Smooth muscle cell (in vitro differentiated cells): ENCODE measurements at regions not wholly inside any gene's neighbourhood (a gene's known extent, or its start where the extent isn't known, plus 50 kb on each side); places are given as distances from the start of the nearest gene placed in this dataset.

ENCODE experiments used
- DNase-seq: peaks from one replicate; lab custom pipeline; 2025; ENCODE audit not compliant: unreplicated experiment; lab: John Stamatoyannopoulos, UW
- H2AFZ ChIP-seq: fragments of 200-600 bp; sonication (generic); 2 replicates; pipeline ENCODE4 v1.6.0; 2016; ENCODE audit warnings: antibody characterized with exemption, low read depth, mild to moderate bottlenecking
- H3F3A ChIP-seq: fragments of 200-600 bp; sonication (generic); 2 replicates; pipeline ENCODE4 v1.6.0; 2017; ENCODE audit warnings: antibody characterized with exemption, low read depth
- H3K27ac ChIP-seq: fragments of 200-600 bp; sonication (generic); 2 replicates; pipeline ENCODE4 v1.5.1; 2016; ENCODE audit warnings: low read depth, mild to moderate bottlenecking
- H3K27me3 ChIP-seq: fragments of 200-600 bp; sonication (generic); 2 replicates; pipeline ENCODE4 v1.6.1; 2016; ENCODE audit warnings: low read depth, mild to moderate bottlenecking
- H3K36me3 ChIP-seq: fragments of 200-600 bp; sonication (generic); 2 replicates; pipeline ENCODE4 v1.5.1; 2016; ENCODE audit warnings: low read depth
- H3K4me1 ChIP-seq: fragments of 200-600 bp; sonication (generic); 2 replicates; pipeline ENCODE4 v1.5.1; 2016; ENCODE audit warnings: low read depth
- H3K4me2 ChIP-seq: fragments of 200-600 bp; sonication (generic); 2 replicates; pipeline ENCODE4 v1.6.0; 2016; ENCODE audit warnings: mild to moderate bottlenecking
- H3K4me3 ChIP-seq: fragments of 200-600 bp; sonication (generic); 2 replicates; pipeline ENCODE4 v1.5.1; 2016; ENCODE audit warnings: mild to moderate bottlenecking
- H3K79me2 ChIP-seq: fragments of 200-600 bp; sonication (generic); 2 replicates; pipeline ENCODE4 v1.6.0; 2016; ENCODE audit warnings: low read depth, mild to moderate bottlenecking
- H3K9ac ChIP-seq: fragments of 200-600 bp; sonication (generic); 2 replicates; pipeline ENCODE4 v1.6.0; 2016; ENCODE audit warnings: low read depth
- H3K9me3 ChIP-seq: fragments of 200-600 bp; sonication (generic); replicated peaks from 2 replicates; pipeline ENCODE4 v1.5.1; 2016; ENCODE audit warnings: low read depth
- H4K20me1 ChIP-seq: fragments of 200-600 bp; sonication (generic); 2 replicates; pipeline ENCODE4 v1.6.0; 2016; ENCODE audit warnings: low read depth
- WGBS: methylation state at CpG from one replicate; pipeline ENCODE4 v1.1.7; 2016; ENCODE audit warnings: low lambda C conversion rate; 5-methylcytosine and 5-hydroxymethylcytosine counted together
- TF ChIP-seq, protein P1 (sequence below): fragments of 200-600 bp; sonication (generic); IDR thresholded peaks from 2 replicates; pipeline ENCODE4 v1.5.1; 2017; ENCODE audit warnings: borderline replicate concordance, mild to moderate bottlenecking, antibody characterized with exemption; ENCODE audit not compliant: insufficient read depth, poor library complexity, severe bottlenecking

DNA sequence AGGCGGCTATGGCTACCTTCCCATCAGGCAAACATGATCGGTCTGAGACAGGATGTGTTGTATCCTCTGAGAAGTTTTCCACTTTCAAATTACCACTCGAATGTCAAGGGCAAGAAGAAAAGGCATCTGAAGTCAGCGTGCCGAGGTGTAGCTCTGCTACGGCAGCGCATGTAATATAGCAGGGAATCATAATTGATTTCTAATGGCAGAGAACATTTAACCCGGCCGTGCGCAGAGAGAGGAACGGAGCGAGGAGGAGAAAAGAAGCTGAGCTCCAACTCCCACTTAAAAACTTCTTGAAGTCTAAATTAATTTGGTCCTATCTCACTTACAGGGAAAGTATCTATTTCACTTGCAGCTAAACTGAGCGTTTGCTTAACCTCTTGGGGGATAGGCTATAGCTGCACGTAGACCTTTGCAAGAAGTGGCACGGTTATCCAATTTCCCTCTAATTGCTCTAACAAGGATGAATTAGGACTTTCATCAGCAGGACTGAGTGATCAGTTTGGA is 137.3 kb upstream of the KIRREL3 start:
- H2AFZ ChIP-seq = no peak overlapping the region
- H3K27me3 ChIP-seq = peaks cover 27% of the 10 kb centered on the region
- WGBS = 92% methylated on average over 15 of the region's 15 CpGs

DNA sequence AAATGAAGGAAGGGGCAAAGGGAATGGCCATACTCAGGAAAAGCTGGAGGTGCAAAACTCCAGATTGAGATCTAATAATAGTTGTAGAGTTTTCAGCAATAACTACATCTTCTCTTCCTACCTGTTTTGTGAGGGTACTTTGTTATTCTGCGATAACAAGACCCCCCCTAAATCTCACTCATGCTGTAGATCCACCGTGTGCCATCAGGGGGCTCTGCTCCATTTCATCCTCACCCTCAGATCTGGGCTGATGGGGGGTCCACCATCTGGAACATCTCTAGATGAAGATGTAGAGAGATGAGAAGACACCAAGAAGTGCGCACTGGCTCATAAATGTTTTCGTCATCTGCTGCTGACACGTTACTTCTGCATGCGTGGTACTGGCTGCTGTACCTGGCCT is 135.9 kb upstream of the KIRREL3 start:
- no peak overlapping the region for H2AFZ ChIP-seq
- H3K27me3 ChIP-seq = peaks cover 27% of the 10 kb centered on the region
- no peak for DNase-seq
- H3K4me1 ChIP-seq = no peaks in the 10 kb centered on the region
- H3F3A ChIP-seq = no peaks in the 10 kb centered on the region
- no peaks in the 10 kb centered on the region for H3K79me2 ChIP-seq
- no peaks in the 10 kb centered on the region for H3K36me3 ChIP-seq
- H4K20me1 ChIP-seq = no peaks in the 10 kb centered on the region
- H3K27ac ChIP-seq = no peak overlapping the region
- H3K9ac ChIP-seq = no peak overlapping the region
- H3K9me3 ChIP-seq = no peaks in the 10 kb centered on the region
- TF ChIP-seq, protein P1, sequence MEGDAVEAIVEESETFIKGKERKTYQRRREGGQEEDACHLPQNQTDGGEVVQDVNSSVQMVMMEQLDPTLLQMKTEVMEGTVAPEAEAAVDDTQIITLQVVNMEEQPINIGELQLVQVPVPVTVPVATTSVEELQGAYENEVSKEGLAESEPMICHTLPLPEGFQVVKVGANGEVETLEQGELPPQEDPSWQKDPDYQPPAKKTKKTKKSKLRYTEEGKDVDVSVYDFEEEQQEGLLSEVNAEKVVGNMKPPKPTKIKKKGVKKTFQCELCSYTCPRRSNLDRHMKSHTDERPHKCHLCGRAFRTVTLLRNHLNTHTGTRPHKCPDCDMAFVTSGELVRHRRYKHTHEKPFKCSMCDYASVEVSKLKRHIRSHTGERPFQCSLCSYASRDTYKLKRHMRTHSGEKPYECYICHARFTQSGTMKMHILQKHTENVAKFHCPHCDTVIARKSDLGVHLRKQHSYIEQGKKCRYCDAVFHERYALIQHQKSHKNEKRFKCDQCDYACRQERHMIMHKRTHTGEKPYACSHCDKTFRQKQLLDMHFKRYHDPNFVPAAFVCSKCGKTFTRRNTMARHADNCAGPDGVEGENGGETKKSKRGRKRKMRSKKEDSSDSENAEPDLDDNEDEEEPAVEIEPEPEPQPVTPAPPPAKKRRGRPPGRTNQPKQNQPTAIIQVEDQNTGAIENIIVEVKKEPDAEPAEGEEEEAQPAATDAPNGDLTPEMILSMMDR = no peak
- 92% methylated on average over 6 of the region's 6 CpGs for WGBS
- no peak overlapping the region for H3K4me3 ChIP-seq
- H3K4me2 ChIP-seq = no peak overlapping the region

More for the DNA sequence above, 137.3 kb upstream of the KIRREL3 start:
- no peak overlapping the region for H3K4me3 ChIP-seq
- no peak for DNase-seq
- H3F3A ChIP-seq = no peaks in the 10 kb centered on the region
- no peaks in the 10 kb centered on the region for H4K20me1 ChIP-seq
- H3K36me3 ChIP-seq = no peaks in the 10 kb centered on the region
- H3K4me1 ChIP-seq = no peaks in the 10 kb centered on the region
- H3K79me2 ChIP-seq = no peaks in the 10 kb centered on the region
- no peaks in the 10 kb centered on the region for H3K9me3 ChIP-seq
- H3K27ac ChIP-seq = no peak overlapping the region
- TF ChIP-seq, protein P1 = no peak
- H3K9ac ChIP-seq = no peak overlapping the region
- no peak overlapping the region for H3K4me2 ChIP-seq

DNA sequence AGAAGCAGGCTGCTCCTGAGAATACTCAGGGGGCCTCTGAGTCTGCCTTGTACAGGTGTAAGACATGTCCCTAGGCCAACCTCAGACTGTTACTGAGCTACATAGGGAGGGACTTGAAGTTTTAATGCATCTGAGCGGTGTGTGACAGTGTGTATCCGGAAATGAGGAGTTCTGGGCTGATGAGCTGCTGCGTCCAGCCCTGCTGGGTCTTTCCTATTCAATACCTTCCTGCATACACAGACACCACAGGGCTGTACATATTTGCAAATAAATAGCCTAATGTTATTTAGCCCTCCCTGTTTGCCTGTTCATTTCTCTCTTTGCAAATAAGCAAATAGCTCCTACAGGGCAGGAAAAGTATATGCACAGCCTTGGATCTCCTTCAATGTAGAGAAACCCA is 134.7 kb upstream of the KIRREL3 start:
- 86% methylated on average over 3 of the region's 3 CpGs for WGBS
- Histone ChIP-seq H4K20me1 (no peaks in the 10 kb centered on the region), H3K9ac (no peak overlapping the region), H3K27ac (no peak overlapping the region), H3K27me3 (peaks cover 27% of the 10 kb centered on the region), H3K4me1 (no peaks in the 10 kb centered on the region), H3K4me3 (no peak overlapping the region), H3K4me2 (no peak overlapping the region), H2AFZ (no peak overlapping the region), H3K36me3 (no peaks in the 10 kb centered on the region), H3K79me2 (no peaks in the 10 kb centered on the region), H3F3A (no peaks in the 10 kb centered on the region), H3K9me3 (no peaks in the 10 kb centered on the region)
- TF ChIP-seq, protein P1 = no peak
- no peak for DNase-seq

DNA sequence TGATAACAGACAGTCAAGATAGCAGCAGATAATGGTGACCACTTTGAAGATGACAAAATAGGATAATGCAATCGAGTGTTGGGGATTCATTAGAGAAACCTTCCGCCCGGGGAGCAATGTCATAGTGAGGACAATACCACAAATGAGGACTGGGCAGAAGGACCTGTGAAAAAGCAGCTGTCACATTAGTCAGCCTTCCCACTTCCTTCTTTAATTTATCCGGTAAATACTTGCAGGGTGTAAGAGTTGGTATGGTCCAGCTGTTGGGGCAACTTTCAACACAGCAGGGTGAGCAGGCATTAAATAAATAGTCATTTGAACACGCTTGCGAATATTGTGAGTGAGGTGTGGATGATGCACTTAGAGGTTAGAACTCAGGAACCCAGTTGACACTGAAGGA is 132.5 kb upstream of the KIRREL3 start:
- H3K9ac ChIP-seq = no peak overlapping the region
- H3K4me1 ChIP-seq = no peaks in the 10 kb centered on the region
- no peak overlapping the region for H3K4me2 ChIP-seq
- H3K27me3 ChIP-seq = peaks cover 16% of the 10 kb centered on the region
- no peak overlapping the region for H3K4me3 ChIP-seq
- H3K9me3 ChIP-seq = no peaks in the 10 kb centered on the region
- no peak overlapping the region for H2AFZ ChIP-seq
- no peak for DNase-seq
- no peak overlapping the region for H3K27ac ChIP-seq
- no peaks in the 10 kb centered on the region for H3K79me2 ChIP-seq
- H3K36me3 ChIP-seq = no peaks in the 10 kb centered on the region
- WGBS = 28% methylated on average over 6 of the region's 6 CpGs
- no peaks in the 10 kb centered on the region for H4K20me1 ChIP-seq
- TF ChIP-seq, protein P1 = no peak
- H3F3A ChIP-seq = no peaks in the 10 kb centered on the region
